ENCODE measurements at regions not wholly inside any gene's neighbourhood (a gene's known extent, or its start where the extent isn't known, plus 50 kb on each side); places are given as distances from the start of the nearest gene placed in this dataset.

- no peak for TF ChIP-seq CTCF (IDR thresholded peaks at IDR 0.05; ENCODE audit: poor library complexity)
- no peak for TF ChIP-seq EZH2phosphoT487 (IDR thresholded peaks at IDR 0.05; ENCODE audit: low read depth, severe bottlenecking, unreplicated experiment)
- no peak for TF ChIP-seq EZH2 (IDR thresholded peaks at IDR 0.05; ENCODE audit: borderline replicate concordance)
Observed at GRCh38 chr15:70503073-70503745, 260.1 kb downstream of the UACA start.

Measured in hepatocyte (in vitro differentiated cells).